Transverse colon (tissue), 4 donors: ENCODE measurements at regions not wholly inside any gene's neighbourhood (a gene's known extent, or its start where the extent isn't known, plus 50 kb on each side); places are given as distances from the start of the nearest gene placed in this dataset.

Source experiments
- CTCF ChIP-seq, 5 experiments: fragments of 200-600 bp in 3 of 5; fragments of 450-650 bp in 2 of 5; sonication (generic) in 3 of 5; IDR thresholded peaks; 1 replicate in 2 of 5; 2 replicates in 3 of 5; pipeline ENCODE4 v1.5.1; 2016 to 2017; ENCODE audit warnings: antibody characterized with exemption in 5 of 5, inconsistent platforms in 3 of 5, mild to moderate bottlenecking in 2 of 5, moderate library complexity in 1 of 5
- EP300 ChIP-seq: sonication (generic); formaldehyde crosslinking; IDR thresholded peaks from one replicate; pipeline ENCODE4 v1.6.1; 2017; ENCODE audit warnings: antibody characterized with exemption, low read depth
- POLR2AphosphoS5 ChIP-seq, 3 donors: sonication (generic); formaldehyde crosslinking; IDR thresholded peaks; one replicate each; pipeline ENCODE4 v1.6.1; 2016; ENCODE audit warnings: antibody characterized with exemption in 3 of 3

- TF ChIP-seq CTCF (IDR thresholded peaks at IDR 0.05) = no peak
- TF ChIP-seq POLR2AphosphoS5 (IDR thresholded peaks at IDR 0.05) = no peak
- no peak for TF ChIP-seq EP300
Measured at GRCh38 chr1:42056460-42056859, 96.8 kb upstream of the GUCA2B start.
